SK-N-SH treated with all-trans-retinoic acid at 6 μM for 48 hours (cell line): ENCODE measurements at regions not wholly inside any gene's neighbourhood (a gene's known extent, or its start where the extent isn't known, plus 50 kb on each side); places are given as distances from the start of the nearest gene placed in this dataset.

Experiments used
- ATAC-seq: fragments of 200-7000 bp; cut with Tn5 transposase; 3 replicates; pipeline ENCODE4 v1.9.1; 2020; ENCODE audit warnings: mild to moderate bottlenecking, moderate library complexity
- ARNTL ChIP-seq: fragments of 450-650 bp; formaldehyde crosslinking; IDR thresholded peaks from 2 replicates; pipeline ENCODE4 v1.5.0; 2020; ENCODE audit warnings: low read depth, mild to moderate bottlenecking, moderate library complexity, borderline replicate concordance
- BACH2 ChIP-seq: fragments of 250-450 bp; sonication (Bioruptor Pico); IDR thresholded peaks from 2 replicates; pipeline ENCODE4 v1.9.0; 2021; ENCODE audit warnings: mild to moderate bottlenecking, borderline replicate concordance
- CSDC2 ChIP-seq: fragments of 250-450 bp; sonication (Bioruptor Pico); IDR thresholded peaks from 2 replicates; pipeline ENCODE4 v1.5.0; 2020; ENCODE audit warnings: mild to moderate bottlenecking, moderate library complexity
- CSRNP3 ChIP-seq: fragments of 250-450 bp; sonication (Bioruptor Pico); IDR thresholded peaks from 2 replicates; pipeline ENCODE4 v1.5.1; 2021; ENCODE audit warnings: mild to moderate bottlenecking, moderate library complexity
- ESRRG ChIP-seq: fragments of 250-450 bp; sonication (Bioruptor Pico); IDR thresholded peaks from 2 replicates; pipeline ENCODE4 v1.6.1; 2021; ENCODE audit warnings: mild to moderate bottlenecking
- GLIS3 ChIP-seq: fragments of 250-450 bp; sonication (Bioruptor Pico); IDR thresholded peaks from 2 replicates; pipeline ENCODE4 v1.5.0; 2020; ENCODE audit warnings: mild to moderate bottlenecking, moderate library complexity
- ISL1 ChIP-seq: fragments of 250-450 bp; sonication (Bioruptor Pico); IDR thresholded peaks from 2 replicates; pipeline ENCODE4 v2.1.2; 2022; ENCODE audit warnings: mild to moderate bottlenecking, moderate library complexity
- OSR1 ChIP-seq: fragments of 250-450 bp; sonication (Bioruptor Pico); IDR thresholded peaks from 2 replicates; pipeline ENCODE4 v1.8.0; 2022; ENCODE audit warnings: moderate library complexity, mild to moderate bottlenecking, inconsistent platforms
- PATZ1 ChIP-seq: fragments of 250-450 bp; sonication (Bioruptor Pico); IDR thresholded peaks from 2 replicates; pipeline ENCODE4 v1.8.0; 2020; ENCODE audit warnings: mild to moderate bottlenecking, moderate library complexity, borderline replicate concordance
- PPARA ChIP-seq: fragments of 250-450 bp; sonication (Bioruptor Pico); IDR thresholded peaks from 2 replicates; pipeline ENCODE4 v1.5.0; 2020; ENCODE audit warnings: mild to moderate bottlenecking, borderline replicate concordance
- RARB ChIP-seq: fragments of 250-450 bp; sonication (Bioruptor Pico); IDR thresholded peaks from 2 replicates; pipeline ENCODE4 v1.8.0; 2021; ENCODE audit warnings: mild to moderate bottlenecking, moderate library complexity
- SNAI2 ChIP-seq: fragments of 250-450 bp; sonication (Bioruptor Pico); IDR thresholded peaks from 2 replicates; pipeline ENCODE4 v1.5.0; 2020; ENCODE audit warnings: mild to moderate bottlenecking, moderate library complexity
- TCF4 ChIP-seq: fragments of 250-450 bp; sonication (Bioruptor Pico); IDR thresholded peaks from 2 replicates; pipeline ENCODE4 v1.8.0; 2021; ENCODE audit warnings: mild to moderate bottlenecking, moderate library complexity, borderline replicate concordance
- TOX ChIP-seq: fragments of 250-450 bp; sonication (Bioruptor Pico); IDR thresholded peaks from 2 replicates; pipeline ENCODE4 v1.8.0; 2021; ENCODE audit warnings: mild to moderate bottlenecking, moderate library complexity, borderline replicate concordance
- TSHZ2 ChIP-seq: fragments of 250-450 bp; sonication (Bioruptor Pico); IDR thresholded peaks from 2 replicates; pipeline ENCODE4 v1.5.0; 2020; ENCODE audit warnings: mild to moderate bottlenecking, moderate library complexity
- ZC3H10 ChIP-seq: fragments of 250-450 bp; sonication (Bioruptor Pico); IDR thresholded peaks from 2 replicates; pipeline ENCODE4 v1.5.1; 2021; ENCODE audit warnings: mild to moderate bottlenecking, moderate library complexity
- ZFP3 ChIP-seq: fragments of 250-450 bp; sonication (Bioruptor Pico); IDR thresholded peaks from 2 replicates; pipeline ENCODE4 v1.5.0; 2020; ENCODE audit warnings: mild to moderate bottlenecking, moderate library complexity
- ZFP30 ChIP-seq: fragments of 450-650 bp; formaldehyde crosslinking; IDR thresholded peaks from 2 replicates; pipeline ENCODE4 v1.5.0; 2022; ENCODE audit warnings: mild to moderate bottlenecking, moderate library complexity
- ZNF565 ChIP-seq: fragments of 450-650 bp; formaldehyde crosslinking; conservative IDR thresholded peaks from 2 replicates; pipeline ENCODE4 v1.5.0; 2020; ENCODE audit warnings: low read depth, mild to moderate bottlenecking, moderate library complexity
- ZNF8 ChIP-seq: fragments of 450-650 bp; formaldehyde crosslinking; IDR thresholded peaks from 2 replicates; pipeline ENCODE4 v1.5.0; 2020; ENCODE audit warnings: mild to moderate bottlenecking, moderate library complexity
- TF ChIP-seq, protein P1 (sequence below): fragments of 250-450 bp; sonication (Bioruptor Pico); IDR thresholded peaks from 2 replicates; pipeline ENCODE4 v1.8.0; 2021; ENCODE audit warnings: low read depth, mild to moderate bottlenecking, moderate library complexity, borderline replicate concordance
- TF ChIP-seq, protein P2 (sequence below): fragments of 250-450 bp; sonication (Bioruptor Pico); IDR thresholded peaks from 2 replicates; pipeline ENCODE4 v1.5.1; 2020; ENCODE audit warnings: low read depth, mild to moderate bottlenecking, moderate library complexity

GRCh38 chr3:197447057-197447456 is 108.7 kb downstream of the BDH1 start:
- no peak for TF ChIP-seq ZFP3 (CRISPR knock-in tag)
- TF ChIP-seq PPARA = no peak
- no peak for TF ChIP-seq SNAI2 (CRISPR knock-in tag)
- no peak for TF ChIP-seq RARB (CRISPR knock-in tag)
- TF ChIP-seq ZNF8 (CRISPR knock-in tag) = no peak
- TF ChIP-seq, protein P1, sequence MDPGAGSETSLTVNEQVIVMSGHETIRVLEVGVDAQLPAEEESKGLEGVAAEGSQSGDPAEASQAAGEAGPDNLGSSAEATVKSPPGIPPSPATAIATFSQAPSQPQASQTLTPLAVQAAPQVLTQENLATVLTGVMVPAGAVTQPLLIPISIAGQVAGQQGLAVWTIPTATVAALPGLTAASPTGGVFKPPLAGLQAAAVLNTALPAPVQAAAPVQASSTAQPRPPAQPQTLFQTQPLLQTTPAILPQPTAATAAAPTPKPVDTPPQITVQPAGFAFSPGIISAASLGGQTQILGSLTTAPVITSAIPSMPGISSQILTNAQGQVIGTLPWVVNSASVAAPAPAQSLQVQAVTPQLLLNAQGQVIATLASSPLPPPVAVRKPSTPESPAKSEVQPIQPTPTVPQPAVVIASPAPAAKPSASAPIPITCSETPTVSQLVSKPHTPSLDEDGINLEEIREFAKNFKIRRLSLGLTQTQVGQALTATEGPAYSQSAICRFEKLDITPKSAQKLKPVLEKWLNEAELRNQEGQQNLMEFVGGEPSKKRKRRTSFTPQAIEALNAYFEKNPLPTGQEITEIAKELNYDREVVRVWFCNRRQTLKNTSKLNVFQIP (CRISPR knock-in tag) = no peak
- TF ChIP-seq GLIS3 (CRISPR knock-in tag) = no peak
- no peak for TF ChIP-seq ZNF565 (CRISPR knock-in tag)
- TF ChIP-seq OSR1 (CRISPR knock-in tag) = no peak
- TF ChIP-seq, all 23 proteins: peak for 0
- no peak for ATAC-seq

GRCh38 chr3:197446700-197447056 is 109.1 kb downstream of the BDH1 start:
- no peak for TF ChIP-seq PATZ1 (CRISPR knock-in tag)
- TF ChIP-seq TSHZ2 (CRISPR knock-in tag) = no peak
- no peak for TF ChIP-seq BACH2 (CRISPR knock-in tag)
- TF ChIP-seq ESRRG (CRISPR knock-in tag) = no peak
- TF ChIP-seq CSRNP3 = no peak
- ATAC-seq = no peak

DNA sequence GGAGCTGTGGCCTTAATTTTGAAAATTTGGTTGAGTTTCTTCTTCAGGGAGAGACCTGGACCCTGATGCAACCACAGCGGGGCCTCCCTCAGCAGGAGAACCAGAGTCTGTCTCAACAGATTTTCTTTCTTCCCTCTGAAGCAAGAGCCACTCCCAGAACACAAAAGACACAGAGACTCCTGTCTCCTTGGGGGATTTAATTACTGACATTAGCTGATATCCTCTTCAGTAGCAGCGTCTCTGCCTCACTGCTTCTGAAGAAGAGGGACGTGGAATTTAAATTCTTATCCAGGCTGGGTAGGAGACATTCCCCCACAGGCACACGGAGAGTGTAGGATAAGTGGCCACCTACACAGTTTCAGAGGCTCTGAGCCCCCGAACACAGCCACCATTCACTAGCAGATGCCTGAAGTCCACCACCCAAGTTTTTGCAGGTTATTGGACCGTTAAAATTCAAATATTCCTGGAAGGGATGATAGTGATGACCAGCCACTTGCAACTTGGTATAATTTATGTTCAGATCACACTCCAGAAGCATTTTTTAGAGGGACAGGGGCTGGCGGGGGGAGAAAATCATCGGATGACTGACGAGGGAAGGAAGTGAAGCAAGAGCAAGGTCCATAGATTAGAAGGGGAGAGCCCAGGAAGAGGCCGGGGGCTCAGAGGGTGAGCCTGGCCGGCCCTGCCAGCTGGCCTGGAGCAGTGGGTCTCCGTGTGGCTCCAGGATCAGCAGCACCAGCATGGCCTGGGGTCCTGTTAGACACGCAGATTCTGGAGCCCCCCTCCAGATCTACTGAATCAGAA is 109.7 kb downstream of the BDH1 start:
- TF ChIP-seq ZFP3 (CRISPR knock-in tag) (no peak), CSDC2 (CRISPR knock-in tag) (no peak), PPARA (no peak), ZFP30 (CRISPR knock-in tag) (no peak), ZNF8 (CRISPR knock-in tag) (no peak), ISL1 (CRISPR knock-in tag) (no peak), OSR1 (CRISPR knock-in tag) (no peak), ZNF565 (CRISPR knock-in tag) (no peak), TSHZ2 (CRISPR knock-in tag) (no peak), PATZ1 (CRISPR knock-in tag) (no peak), ZC3H10 (no peak), BACH2 (CRISPR knock-in tag) (no peak), SNAI2 (CRISPR knock-in tag) (no peak), ARNTL (no peak), TOX (CRISPR knock-in tag) (no peak), TCF4 (no peak), ESRRG (CRISPR knock-in tag) (no peak)
- TF ChIP-seq, protein P2, sequence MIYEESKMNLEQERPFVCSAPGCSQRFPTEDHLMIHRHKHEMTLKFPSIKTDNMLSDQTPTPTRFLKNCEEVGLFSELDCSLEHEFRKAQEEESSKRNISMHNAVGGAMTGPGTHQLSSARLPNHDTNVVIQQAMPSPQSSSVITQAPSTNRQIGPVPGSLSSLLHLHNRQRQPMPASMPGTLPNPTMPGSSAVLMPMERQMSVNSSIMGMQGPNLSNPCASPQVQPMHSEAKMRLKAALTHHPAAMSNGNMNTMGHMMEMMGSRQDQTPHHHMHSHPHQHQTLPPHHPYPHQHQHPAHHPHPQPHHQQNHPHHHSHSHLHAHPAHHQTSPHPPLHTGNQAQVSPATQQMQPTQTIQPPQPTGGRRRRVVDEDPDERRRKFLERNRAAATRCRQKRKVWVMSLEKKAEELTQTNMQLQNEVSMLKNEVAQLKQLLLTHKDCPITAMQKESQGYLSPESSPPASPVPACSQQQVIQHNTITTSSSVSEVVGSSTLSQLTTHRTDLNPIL (CRISPR knock-in tag) = no peak
- no peak for ATAC-seq
